NAMALWA (cell line): ENCODE measurements at regions not wholly inside any gene's neighbourhood (a gene's known extent, or its start where the extent isn't known, plus 50 kb on each side); places are given as distances from the start of the nearest gene placed in this dataset.
A peak's percentile ranks its signal among the peaks of the same experiment; 100 is the strongest.

ENCODE experiments used
- DNase-seq: peaks from one replicate; pipeline ENCODE4 v3.0.0-alpha.2; 2015; ENCODE audit warnings: low spot score

GRCh38 chr1:80915491-80915890, 885.2 kb upstream of the ADGRL2 start:
- no peak for DNase-seq

GRCh38 chr1:80910426-80910825, 890.3 kb upstream of the ADGRL2 start:
- DNase-seq: no peak

GRCh38 chr1:80909172-80909784, 891.5 kb upstream of the ADGRL2 start:
- no peak for DNase-seq

- no peak for DNase-seq
These were observed 903.9 kb upstream of the ADGRL2 start for GRCh38 chr1:80896781-80897356.

- DNase-seq: no peak
These were observed 905.8 kb upstream of the ADGRL2 start for GRCh38 chr1:80894921-80895320.

GRCh38 chr1:80893115-80893514, 907.6 kb upstream of the ADGRL2 start:
- DNase-seq: peak; percentile 34

- DNase-seq: peak; percentile 33
These were observed 908.2 kb upstream of the ADGRL2 start for GRCh38 chr1:80892539-80892938.

GRCh38 chr1:80891871-80892270, 908.9 kb upstream of the ADGRL2 start:
- DNase-seq: no peak

GRCh38 chr1:80882553-80882952, 918.2 kb upstream of the ADGRL2 start:
- no peak for DNase-seq

GRCh38 chr1:80878343-80878742, 922.4 kb upstream of the ADGRL2 start:
- DNase-seq: no peak

GRCh38 chr1:80876035-80876434, 924.7 kb upstream of the ADGRL2 start:
- DNase-seq: no peak

GRCh38 chr1:80869299-80869698, 931.4 kb upstream of the ADGRL2 start:
- DNase-seq: no peak

- DNase-seq: no peak
These were observed 952.8 kb upstream of the ADGRL2 start for GRCh38 chr1:80847904-80848303.

GRCh38 chr1:80846966-80847365, 953.8 kb upstream of the ADGRL2 start:
- DNase-seq: no peak

GRCh38 chr1:80842796-80843195, 957.9 kb upstream of the ADGRL2 start:
- DNase-seq: no peak

GRCh38 chr1:80841261-80841660, 959.5 kb upstream of the ADGRL2 start:
- DNase-seq: no peak

- no peak for DNase-seq
These were observed 963.7 kb upstream of the ADGRL2 start for GRCh38 chr1:80837066-80837465.

GRCh38 chr1:80836505-80836904, 964.2 kb upstream of the ADGRL2 start:
- no peak for DNase-seq

- DNase-seq: no peak
These were observed 973.1 kb upstream of the ADGRL2 start for GRCh38 chr1:80827666-80828065.

- no peak for DNase-seq
These were observed 975.7 kb upstream of the ADGRL2 start for GRCh38 chr1:80825067-80825466.

GRCh38 chr1:80818211-80818610, 982.5 kb upstream of the ADGRL2 start:
- DNase-seq: no peak

GRCh38 chr1:80807981-80808380, 992.8 kb upstream of the ADGRL2 start:
- DNase-seq: no peak

GRCh38 chr1:80806431-80806830, 994.3 kb upstream of the ADGRL2 start:
- DNase-seq: no peak

- no peak for DNase-seq
These were observed 999.0 kb upstream of the ADGRL2 start for GRCh38 chr1:80801695-80802094.
